ENCODE measurements at regions not wholly inside any gene's neighbourhood (a gene's known extent, or its start where the extent isn't known, plus 50 kb on each side); places are given as distances from the start of the nearest gene placed in this dataset.

GRCh38 chr10:4442296-4442695 is 383.7 kb upstream of the AKR1E2 start:
- H3K4me3 Mint-ChIP-seq = no peak overlapping the region
- CTCF ChIA-PET = no interaction called here
- no peak for DNase-seq
- H3K9me3 Mint-ChIP-seq = peaks cover 9% of the 10 kb centered on the region
- H3K36me3 Mint-ChIP-seq = no peaks in the 10 kb centered on the region
- no peak overlapping the region for H3K27ac Mint-ChIP-seq
- no peaks in the 10 kb centered on the region for H3K27me3 Mint-ChIP-seq
- H3K4me1 Mint-ChIP-seq = no peaks in the 10 kb centered on the region

GRCh38 chr10:4440260-4440659 is 385.7 kb upstream of the AKR1E2 start:
- Mint-ChIP-seq H3K9me3 (peaks cover 9% of the 10 kb centered on the region), H3K27me3 (no peaks in the 10 kb centered on the region), H3K27ac (no peak overlapping the region), H3K4me3 (no peak overlapping the region), H3K4me1 (no peaks in the 10 kb centered on the region), H3K36me3 (no peaks in the 10 kb centered on the region)
- DNase-seq = no peak
- CTCF ChIA-PET = no interaction called here

GRCh38 chr10:4437791-4438190 is 388.2 kb upstream of the AKR1E2 start:
- no peak overlapping the region for H3K27ac Mint-ChIP-seq
- H3K4me3 Mint-ChIP-seq = no peak overlapping the region
- CTCF ChIA-PET = no interaction called here
- no peaks in the 10 kb centered on the region for H3K27me3 Mint-ChIP-seq
- no peak for DNase-seq
- no peaks in the 10 kb centered on the region for H3K4me1 Mint-ChIP-seq
- peaks cover 3% of the 10 kb centered on the region for H3K9me3 Mint-ChIP-seq
- H3K36me3 Mint-ChIP-seq = no peaks in the 10 kb centered on the region

GRCh38 chr10:4437061-4437460 is 388.9 kb upstream of the AKR1E2 start:
- Mint-ChIP-seq H3K9me3 (peaks cover under 1% of the 10 kb centered on the region), H3K4me3 (no peak overlapping the region), H3K4me1 (no peaks in the 10 kb centered on the region), H3K27me3 (no peaks in the 10 kb centered on the region), H3K27ac (no peak overlapping the region), H3K36me3 (no peaks in the 10 kb centered on the region)
- CTCF ChIA-PET = no interaction called here
- DNase-seq = no peak

GRCh38 chr10:4436103-4436502 is 389.9 kb upstream of the AKR1E2 start:
- no peaks in the 10 kb centered on the region for H3K27me3 Mint-ChIP-seq
- no peaks in the 10 kb centered on the region for H3K9me3 Mint-ChIP-seq
- DNase-seq = no peak
- no peak overlapping the region for H3K27ac Mint-ChIP-seq
- no peak overlapping the region for H3K4me3 Mint-ChIP-seq
- no peaks in the 10 kb centered on the region for H3K36me3 Mint-ChIP-seq
- CTCF ChIA-PET = no interaction called here
- no peaks in the 10 kb centered on the region for H3K4me1 Mint-ChIP-seq

- CTCF ChIA-PET = no interaction called here
- Mint-ChIP-seq H3K4me1 (no peaks in the 10 kb centered on the region), H3K36me3 (no peaks in the 10 kb centered on the region), H3K27me3 (no peaks in the 10 kb centered on the region), H3K9me3 (no peaks in the 10 kb centered on the region), H3K4me3 (no peak overlapping the region), H3K27ac (no peak overlapping the region)
- no peak for DNase-seq
Measured at GRCh38 chr10:4434516-4435071, 391.4 kb upstream of the AKR1E2 start.

GRCh38 chr10:4434105-4434504 is 391.9 kb upstream of the AKR1E2 start:
- no peak for DNase-seq
- no peaks in the 10 kb centered on the region for H3K9me3 Mint-ChIP-seq
- no peaks in the 10 kb centered on the region for H3K27me3 Mint-ChIP-seq
- no peaks in the 10 kb centered on the region for H3K36me3 Mint-ChIP-seq
- no peak overlapping the region for H3K27ac Mint-ChIP-seq
- H3K4me1 Mint-ChIP-seq = no peaks in the 10 kb centered on the region
- CTCF ChIA-PET = no interaction called here
- H3K4me3 Mint-ChIP-seq = no peak overlapping the region

GRCh38 chr10:4431114-4431863 is 394.7 kb upstream of the AKR1E2 start:
- H3K4me3 Mint-ChIP-seq = no peak overlapping the region
- no peak overlapping the region for H3K27ac Mint-ChIP-seq
- DNase-seq = no peak
- H3K36me3 Mint-ChIP-seq = no peaks in the 10 kb centered on the region
- peaks cover 2% of the 10 kb centered on the region for H3K9me3 Mint-ChIP-seq
- CTCF ChIA-PET = no interaction called here
- no peaks in the 10 kb centered on the region for H3K4me1 Mint-ChIP-seq
- no peaks in the 10 kb centered on the region for H3K27me3 Mint-ChIP-seq

GRCh38 chr10:4429571-4429970 is 396.4 kb upstream of the AKR1E2 start:
- no peaks in the 10 kb centered on the region for H3K4me1 Mint-ChIP-seq
- no peaks in the 10 kb centered on the region for H3K27me3 Mint-ChIP-seq
- no peaks in the 10 kb centered on the region for H3K36me3 Mint-ChIP-seq
- CTCF ChIA-PET = no interaction called here
- H3K27ac Mint-ChIP-seq = no peak overlapping the region
- no peak for DNase-seq
- H3K9me3 Mint-ChIP-seq = peaks cover 2% of the 10 kb centered on the region
- no peak overlapping the region for H3K4me3 Mint-ChIP-seq

- CTCF ChIA-PET = no interaction called here
Measured at GRCh38 chr10:4427532-4427931, 398.5 kb upstream of the AKR1E2 start.

GRCh38 chr10:4426866-4427265 is 399.1 kb upstream of the AKR1E2 start:
- H3K4me1 Mint-ChIP-seq = no peaks in the 10 kb centered on the region
- no peaks in the 10 kb centered on the region for H3K36me3 Mint-ChIP-seq
- H3K27ac Mint-ChIP-seq = no peak overlapping the region
- peaks cover 2% of the 10 kb centered on the region for H3K9me3 Mint-ChIP-seq
- DNase-seq = no peak
- CTCF ChIA-PET = no interaction called here
- H3K27me3 Mint-ChIP-seq = no peaks in the 10 kb centered on the region
- no peak overlapping the region for H3K4me3 Mint-ChIP-seq

More at GRCh38 chr10:4427532-4427931, 398.5 kb upstream of the AKR1E2 start:
- H3K36me3 Mint-ChIP-seq = no peaks in the 10 kb centered on the region
- no peaks in the 10 kb centered on the region for H3K27me3 Mint-ChIP-seq
- no peak for DNase-seq
- H3K4me1 Mint-ChIP-seq = no peaks in the 10 kb centered on the region
- H3K4me3 Mint-ChIP-seq = no peak overlapping the region
- peaks cover 2% of the 10 kb centered on the region for H3K9me3 Mint-ChIP-seq
- H3K27ac Mint-ChIP-seq = no peak overlapping the region

- H3K4me3 Mint-ChIP-seq = no peak overlapping the region
Measured at GRCh38 chr10:4409319-4409718, 416.7 kb upstream of the AKR1E2 start.

GRCh38 chr10:4407783-4408182 is 418.2 kb upstream of the AKR1E2 start:
- Mint-ChIP-seq H3K36me3 (no peaks in the 10 kb centered on the region), H3K9me3 (no peaks in the 10 kb centered on the region), H3K27ac (no peak overlapping the region), H3K4me3 (no peak overlapping the region), H3K27me3 (peaks cover 12% of the 10 kb centered on the region), H3K4me1 (no peaks in the 10 kb centered on the region)
- CTCF ChIA-PET = no interaction called here
- DNase-seq = no peak

More at GRCh38 chr10:4409319-4409718, 416.7 kb upstream of the AKR1E2 start:
- Mint-ChIP-seq H3K27me3 (peaks cover 8% of the 10 kb centered on the region), H3K27ac (no peak overlapping the region), H3K36me3 (no peaks in the 10 kb centered on the region), H3K9me3 (no peaks in the 10 kb centered on the region), H3K4me1 (no peaks in the 10 kb centered on the region)
- DNase-seq = no peak
- CTCF ChIA-PET = no interaction called here

- CTCF ChIA-PET = interaction anchor here (1.3 kb wide), 1 partner anchor 1166 kb away, joined by 3 read pairs; no protein-coding TSS in a partner anchor
- no peaks in the 10 kb centered on the region for H3K9me3 Mint-ChIP-seq
- no peak overlapping the region for H3K27ac Mint-ChIP-seq
- H3K36me3 Mint-ChIP-seq = no peaks in the 10 kb centered on the region
- no peak overlapping the region for H3K4me3 Mint-ChIP-seq
- H3K27me3 Mint-ChIP-seq = peaks cover 9% of the 10 kb centered on the region
- H3K4me1 Mint-ChIP-seq = no peaks in the 10 kb centered on the region
- DNase-seq = no peak
Measured at GRCh38 chr10:4405828-4406227, 420.2 kb upstream of the AKR1E2 start.

GRCh38 chr10:4403638-4404252 is 422.3 kb upstream of the AKR1E2 start:
- Mint-ChIP-seq H3K27me3 (peaks cover 9% of the 10 kb centered on the region), H3K36me3 (no peaks in the 10 kb centered on the region), H3K4me3 (no peak overlapping the region), H3K9me3 (no peaks in the 10 kb centered on the region), H3K4me1 (no peaks in the 10 kb centered on the region), H3K27ac (no peak overlapping the region)
- DNase-seq = no peak
- CTCF ChIA-PET = no interaction called here
